A673 (cell line): ENCODE measurements at regions not wholly inside any gene's neighbourhood (a gene's known extent, or its start where the extent isn't known, plus 50 kb on each side); places are given as distances from the start of the nearest gene placed in this dataset.

Source experiments
- BruUV-seq: library from RNA; stranded (reverse); fragments of 400-500 nt; replicated peaks from 2 replicates; lab custom pipeline; 2021; lab: Mats Ljungman, UMichigan
- CTCF ChIA-PET: fragments of 300-600 bp; sonication (Branson Sonifier 250); formaldehyde crosslinking; loops from one replicate; lab custom pipeline; 2022; ENCODE audit warnings: antibody characterized with exemption; lab: Charles Lee
- POLR2A ChIA-PET: fragments of 300-600 bp; sonication (Branson Sonifier 250); formaldehyde crosslinking; loops from one replicate; lab custom pipeline; 2022; ENCODE audit warnings: antibody characterized with exemption; ENCODE audit not compliant: low non-redundant PET; lab: Charles Lee
- DNase-seq: peaks from one replicate; pipeline ENCODE4 v3.0.0-alpha.2; 2015; ENCODE audit warnings: low spot score
- H3K27ac ChIP-seq: fragments of 200-600 bp; sonication (generic); 2 replicates; pipeline ENCODE4 v1.5.1; 2016; ENCODE audit warnings: mixed run types, low read depth, mild to moderate bottlenecking, mixed read lengths, antibody characterized with exemption, low read length; ENCODE audit not compliant: poor library complexity, severe bottlenecking
- H3K27me3 ChIP-seq: fragments of 200-600 bp; sonication (generic); replicated peaks from 2 replicates; pipeline ENCODE4 v1.6.1; 2017; ENCODE audit warnings: mixed run types, low read depth, mild to moderate bottlenecking, mixed read lengths, antibody characterized with exemption, low read length; ENCODE audit not compliant: insufficient read depth, poor library complexity
- H3K36me3 ChIP-seq: fragments of 200-600 bp; sonication (generic); 2 replicates; pipeline ENCODE4 v1.6.1; 2016; ENCODE audit warnings: mixed run types, mild to moderate bottlenecking, mixed read lengths, antibody characterized with exemption, low read length; ENCODE audit not compliant: insufficient read depth, poor library complexity, severe bottlenecking
- H3K4me1 ChIP-seq: fragments of 200-600 bp; sonication (generic); 2 replicates; pipeline ENCODE4 v1.6.1; 2017; ENCODE audit warnings: mixed run types, mild to moderate bottlenecking, mixed read lengths, antibody characterized with exemption, low read length; ENCODE audit not compliant: insufficient read depth, poor library complexity, severe bottlenecking
- H3K4me3 ChIP-seq: fragments of 200-600 bp; sonication (generic); 2 replicates; pipeline ENCODE4 v1.5.1; 2016; ENCODE audit warnings: low read depth, mixed run types, mild to moderate bottlenecking, mixed read lengths, low read length; ENCODE audit not compliant: poor library complexity, severe bottlenecking
- H3K9me3 ChIP-seq: fragments of 200-600 bp; sonication (generic); 2 replicates; pipeline ENCODE4 v1.6.1; 2016; ENCODE audit warnings: mixed run types, low read depth, mild to moderate bottlenecking, mixed read lengths, antibody characterized with exemption, low read length; ENCODE audit not compliant: poor library complexity, severe bottlenecking
- CTCF ChIP-seq: fragments of 300-800, 200-600 bp; sonication (generic); conservative IDR thresholded peaks from 2 replicates; pipeline ENCODE4 v1.5.1; 2017; ENCODE audit warnings: low read depth, mild to moderate bottlenecking, antibody characterized with exemption, low read length, moderate library complexity, mixed read lengths
- EZH2 ChIP-seq: fragments of 200-600 bp; sonication (generic); IDR thresholded peaks from 2 replicates; pipeline ENCODE4 v1.6.1; 2017; ENCODE audit warnings: borderline replicate concordance, low read depth, mild to moderate bottlenecking, mixed read lengths, antibody characterized with exemption, low read length; ENCODE audit not compliant: poor library complexity, severe bottlenecking
- intact Hi-C: fragments of 100-400 bp; cut with micrococcal nuclease; formaldehyde crosslinking; loops from one replicate; pipeline ENCODE4 v1.10.0; 2022; ENCODE audit not compliant: unreplicated experiment

GRCh38 chr16:62254847-62255246, 218.6 kb upstream of the CDH8 start:
- CTCF ChIA-PET = interaction anchor here (1.9 kb wide), 1 partner anchor 29 kb away, joined by 19 read pairs; no protein-coding TSS in a partner anchor
- BruUV-seq = no TSS peak

GRCh38 chr16:62254372-62254771, 218.1 kb upstream of the CDH8 start:
- no peak overlapping the region for H3K27ac ChIP-seq
- CTCF ChIA-PET = no interaction called here

More at GRCh38 chr16:62254847-62255246, 218.6 kb upstream of the CDH8 start:
- Histone ChIP-seq H3K9me3 (no peaks in the 10 kb centered on the region), H3K27me3 (no peaks in the 10 kb centered on the region), H3K4me1 (peaks cover 4% of the 10 kb centered on the region), H3K27ac (no peak overlapping the region), H3K36me3 (no peaks in the 10 kb centered on the region), H3K4me3 (no peak overlapping the region)
- no peak for TF ChIP-seq EZH2
- TF ChIP-seq CTCF = no peak
- peak; percentile 18 for DNase-seq
- POLR2A ChIA-PET = no interaction called here
- intact Hi-C loops = no loop called here

GRCh38 chr16:62253966-62254365, 217.7 kb upstream of the CDH8 start:
- CTCF ChIA-PET = interaction anchor here (0.6 kb wide), 1 partner anchor 1223 kb away, joined by 6 read pairs; no protein-coding TSS in a partner anchor
- Histone ChIP-seq H3K36me3 (no peaks in the 10 kb centered on the region), H3K9me3 (no peaks in the 10 kb centered on the region), H3K27ac (no peak overlapping the region), H3K4me1 (peaks cover 4% of the 10 kb centered on the region), H3K27me3 (no peaks in the 10 kb centered on the region), H3K4me3 (no peak overlapping the region)
- no peak for TF ChIP-seq CTCF
- TF ChIP-seq EZH2 = no peak
- DNase-seq = peak; percentile 9
- no TSS peak for BruUV-seq
- POLR2A ChIA-PET = interaction anchor here (0.5 kb wide), 1 partner anchor 76 kb away, joined by 4 read pairs; no protein-coding TSS in a partner anchor
- intact Hi-C loops = no loop called here

More at GRCh38 chr16:62254372-62254771, 218.1 kb upstream of the CDH8 start:
- Histone ChIP-seq H3K27me3 (no peaks in the 10 kb centered on the region), H3K9me3 (no peaks in the 10 kb centered on the region), H3K4me3 (no peak overlapping the region), H3K36me3 (no peaks in the 10 kb centered on the region), H3K4me1 (peaks cover 4% of the 10 kb centered on the region)
- TF ChIP-seq CTCF (no peak), EZH2 (no peak)
- no TSS peak for BruUV-seq
- intact Hi-C loops = no loop called here
- POLR2A ChIA-PET = interaction anchor here (0.5 kb wide), 1 partner anchor 76 kb away, joined by 4 read pairs; no protein-coding TSS in a partner anchor
- no peak for DNase-seq
